ENCODE measurements at regions not wholly inside any gene's neighbourhood (a gene's known extent, or its start where the extent isn't known, plus 50 kb on each side); places are given as distances from the start of the nearest gene placed in this dataset.
A peak's percentile ranks its signal among the peaks of the same experiment; 100 is the strongest.

- H3K4me1 Mint-ChIP-seq (ENCODE audit: low read depth), result no peaks in the 10 kb centered on the region
- H3K27me3 Mint-ChIP-seq (ENCODE audit: low read depth), result peaks cover 33% of the 10 kb centered on the region
- no peak for DNase-seq (ENCODE audit: low spot score)
- no peak overlapping the region for H3K4me3 Mint-ChIP-seq (ENCODE audit: low read depth)
- H3K27ac Mint-ChIP-seq, result no peak overlapping the region
- H3K9me3 Mint-ChIP-seq, result no peaks in the 10 kb centered on the region
- H3K36me3 Mint-ChIP-seq (ENCODE audit: low read depth), result no peaks in the 10 kb centered on the region
- intact Hi-C loops (cut with micrococcal nuclease), result no loop called here
Observed at GRCh38 chr10:14403359-14403758, 72.6 kb upstream of the FRMD4A start.

GRCh38 chr10:14399641-14400040, 68.9 kb upstream of the FRMD4A start:
- Mint-ChIP-seq H3K9me3 (no peaks in the 10 kb centered on the region), H3K27ac (no peak overlapping the region), H3K4me1 (ENCODE audit: low read depth) (no peaks in the 10 kb centered on the region), H3K27me3 (ENCODE audit: low read depth) (peaks cover 28% of the 10 kb centered on the region), H3K36me3 (ENCODE audit: low read depth) (no peaks in the 10 kb centered on the region), H3K4me3 (ENCODE audit: low read depth) (no peak overlapping the region)
- intact Hi-C loops (cut with micrococcal nuclease), result no loop called here
- no peak for DNase-seq (ENCODE audit: low spot score)

- Mint-ChIP-seq H3K4me1 (ENCODE audit: low read depth) (no peaks in the 10 kb centered on the region), H3K27ac (no peak overlapping the region), H3K9me3 (no peaks in the 10 kb centered on the region), H3K36me3 (ENCODE audit: low read depth) (no peaks in the 10 kb centered on the region), H3K4me3 (ENCODE audit: low read depth) (no peak overlapping the region), H3K27me3 (ENCODE audit: low read depth) (peaks cover 31% of the 10 kb centered on the region)
- no peak for DNase-seq (ENCODE audit: low spot score)
- intact Hi-C loops (cut with micrococcal nuclease), result no loop called here
Observed at GRCh38 chr10:14397066-14397465, 66.3 kb upstream of the FRMD4A start.

GRCh38 chr10:14396411-14397048, 65.8 kb upstream of the FRMD4A start:
- Mint-ChIP-seq H3K36me3 (ENCODE audit: low read depth) (no peaks in the 10 kb centered on the region), H3K9me3 (no peaks in the 10 kb centered on the region), H3K27ac (no peak overlapping the region), H3K4me3 (ENCODE audit: low read depth) (no peak overlapping the region), H3K27me3 (ENCODE audit: low read depth) (peaks cover 30% of the 10 kb centered on the region), H3K4me1 (ENCODE audit: low read depth) (no peaks in the 10 kb centered on the region)
- intact Hi-C loops (cut with micrococcal nuclease), result no loop called here
- DNase-seq (ENCODE audit: low spot score), result no peak

- peaks cover 29% of the 10 kb centered on the region for H3K27me3 Mint-ChIP-seq (ENCODE audit: low read depth)
- H3K4me1 Mint-ChIP-seq (ENCODE audit: low read depth), result peaks cover 13% of the 10 kb centered on the region
- no peak overlapping the region for H3K4me3 Mint-ChIP-seq (ENCODE audit: low read depth)
- intact Hi-C loops (cut with micrococcal nuclease), result no loop called here
- no peaks in the 10 kb centered on the region for H3K36me3 Mint-ChIP-seq (ENCODE audit: low read depth)
- no peak for DNase-seq (ENCODE audit: low spot score)
- no peak overlapping the region for H3K27ac Mint-ChIP-seq
- peaks cover 5% of the 10 kb centered on the region for H3K9me3 Mint-ChIP-seq
Observed at GRCh38 chr10:14394179-14394578, 63.5 kb upstream of the FRMD4A start.

GRCh38 chr10:14391342-14391741, 60.6 kb upstream of the FRMD4A start:
- no peak overlapping the region for H3K27ac Mint-ChIP-seq
- H3K9me3 Mint-ChIP-seq, result peaks cover 9% of the 10 kb centered on the region
- H3K4me3 Mint-ChIP-seq (ENCODE audit: low read depth), result no peak overlapping the region
- intact Hi-C loops (cut with micrococcal nuclease), result no loop called here
- peaks cover 17% of the 10 kb centered on the region for H3K4me1 Mint-ChIP-seq (ENCODE audit: low read depth)
- peaks cover 34% of the 10 kb centered on the region for H3K27me3 Mint-ChIP-seq (ENCODE audit: low read depth)
- no peak for DNase-seq (ENCODE audit: low spot score)
- no peaks in the 10 kb centered on the region for H3K36me3 Mint-ChIP-seq (ENCODE audit: low read depth)

GRCh38 chr10:14389981-14390590, 59.4 kb upstream of the FRMD4A start:
- H3K27me3 Mint-ChIP-seq (ENCODE audit: low read depth), result peaks cover 41% of the 10 kb centered on the region
- peaks cover 24% of the 10 kb centered on the region for H3K4me1 Mint-ChIP-seq (ENCODE audit: low read depth)
- no peak overlapping the region for H3K27ac Mint-ChIP-seq
- H3K36me3 Mint-ChIP-seq (ENCODE audit: low read depth), result no peaks in the 10 kb centered on the region
- H3K4me3 Mint-ChIP-seq (ENCODE audit: low read depth), result no peak overlapping the region
- DNase-seq (ENCODE audit: low spot score), result peak; percentile 14
- H3K9me3 Mint-ChIP-seq, result peaks cover 9% of the 10 kb centered on the region
- intact Hi-C loops (cut with micrococcal nuclease), result loop anchor here (1.0 kb wide), 4 partner anchors 19 to 270 kb away; no protein-coding TSS in a partner anchor

- no peaks in the 10 kb centered on the region for H3K36me3 Mint-ChIP-seq (ENCODE audit: low read depth)
- peaks cover 9% of the 10 kb centered on the region for H3K9me3 Mint-ChIP-seq
- H3K27me3 Mint-ChIP-seq (ENCODE audit: low read depth), result peaks cover 49% of the 10 kb centered on the region
- no peak overlapping the region for H3K4me3 Mint-ChIP-seq (ENCODE audit: low read depth)
- no peak overlapping the region for H3K27ac Mint-ChIP-seq
- no peak for DNase-seq (ENCODE audit: low spot score)
- H3K4me1 Mint-ChIP-seq (ENCODE audit: low read depth), result peaks cover 27% of the 10 kb centered on the region
- intact Hi-C loops (cut with micrococcal nuclease), result no loop called here
Observed at GRCh38 chr10:14385596-14386593, 55.2 kb upstream of the FRMD4A start.

GRCh38 chr10:14384915-14385314, 54.2 kb upstream of the FRMD4A start:
- Mint-ChIP-seq H3K27ac (no peak overlapping the region), H3K27me3 (ENCODE audit: low read depth) (peaks cover 47% of the 10 kb centered on the region), H3K4me1 (ENCODE audit: low read depth) (peaks cover 19% of the 10 kb centered on the region), H3K4me3 (ENCODE audit: low read depth) (no peak overlapping the region), H3K9me3 (peaks cover 7% of the 10 kb centered on the region), H3K36me3 (ENCODE audit: low read depth) (no peaks in the 10 kb centered on the region)
- no peak for DNase-seq (ENCODE audit: low spot score)
- intact Hi-C loops (cut with micrococcal nuclease), result no loop called here

GRCh38 chr10:14384116-14384730, 53.5 kb upstream of the FRMD4A start:
- H3K4me1 Mint-ChIP-seq (ENCODE audit: low read depth), result peaks cover 14% of the 10 kb centered on the region

GRCh38 chr10:14383266-14383665, 52.5 kb upstream of the FRMD4A start:
- intact Hi-C loops (cut with micrococcal nuclease), result no loop called here

More at GRCh38 chr10:14384116-14384730, 53.5 kb upstream of the FRMD4A start:
- DNase-seq (ENCODE audit: low spot score), result no peak
- no peak overlapping the region for H3K4me3 Mint-ChIP-seq (ENCODE audit: low read depth)
- H3K27me3 Mint-ChIP-seq (ENCODE audit: low read depth), result peaks cover 46% of the 10 kb centered on the region
- no peaks in the 10 kb centered on the region for H3K36me3 Mint-ChIP-seq (ENCODE audit: low read depth)
- H3K9me3 Mint-ChIP-seq, result peaks cover 4% of the 10 kb centered on the region
- intact Hi-C loops (cut with micrococcal nuclease), result no loop called here
- no peak overlapping the region for H3K27ac Mint-ChIP-seq

GRCh38 chr10:14382531-14382930, 51.8 kb upstream of the FRMD4A start:
- Mint-ChIP-seq H3K9me3 (no peaks in the 10 kb centered on the region), H3K27me3 (ENCODE audit: low read depth) (peaks cover 46% of the 10 kb centered on the region), H3K27ac (no peak overlapping the region), H3K4me3 (ENCODE audit: low read depth) (no peak overlapping the region), H3K4me1 (ENCODE audit: low read depth) (peaks cover 14% of the 10 kb centered on the region), H3K36me3 (ENCODE audit: low read depth) (no peaks in the 10 kb centered on the region)
- intact Hi-C loops (cut with micrococcal nuclease), result no loop called here
- no peak for DNase-seq (ENCODE audit: low spot score)

More at GRCh38 chr10:14383266-14383665, 52.5 kb upstream of the FRMD4A start:
- DNase-seq (ENCODE audit: low spot score), result no peak
- peaks cover 1% of the 10 kb centered on the region for H3K9me3 Mint-ChIP-seq
- H3K4me1 Mint-ChIP-seq (ENCODE audit: low read depth), result peaks cover 14% of the 10 kb centered on the region
- no peak overlapping the region for H3K4me3 Mint-ChIP-seq (ENCODE audit: low read depth)
- no peaks in the 10 kb centered on the region for H3K36me3 Mint-ChIP-seq (ENCODE audit: low read depth)
- H3K27ac Mint-ChIP-seq, result no peak overlapping the region
- peaks cover 51% of the 10 kb centered on the region for H3K27me3 Mint-ChIP-seq (ENCODE audit: low read depth)

Data from activated T-helper 2 cell treated with anti-CD3 and anti-CD28 coated beads, Interferon-gamma antibody, Interleukin-2, Interleukin-4, amounts not matched to agents 10 μg/mL and 5 μg/mL and 100 μg/mL, durations not matched to agents 14 hours and 24 hours and 36 hours (primary cell).